Breast epithelium (tissue), 4 donors: ENCODE measurements at regions not wholly inside any gene's neighbourhood (a gene's known extent, or its start where the extent isn't known, plus 50 kb on each side); places are given as distances from the start of the nearest gene placed in this dataset.
"Not testable (repeated sequence)": the region's sequence is repeated elsewhere in the genome, so short reads cannot be mapped to it uniquely, and the experiment has no call there.

Experiments used
- DNase-seq, 2 donors: peaks; one replicate each; pipeline ENCODE4 v3.0.0-alpha.2; 2019; ENCODE audit warnings: low spot score in 2 of 2
- H3K27ac ChIP-seq, 2 donors: fragments of 200-600 bp; sonication (generic) in 1 of 2; one replicate each; pipeline ENCODE4 v1.5.1; 2016 to 2019; ENCODE audit warnings: mild to moderate bottlenecking in 1 of 2
- H3K27me3 ChIP-seq, 2 donors: fragments of 200-600 bp; sonication (generic) in 1 of 2; one replicate each; pipeline versions ENCODE4 v1.5.1 to v1.6.0; 2017 to 2019; ENCODE audit warnings: control low read depth in 1 of 2, mild to moderate bottlenecking in 1 of 2
- H3K36me3 ChIP-seq: fragments of 200-600 bp; one replicate; pipeline ENCODE4 v1.5.1; 2019
- H3K4me1 ChIP-seq, 2 donors: fragments of 200-600 bp; sonication (generic); one replicate each; pipeline ENCODE4 v1.5.1; 2016 to 2019; ENCODE audit warnings: control low read depth in 1 of 2
- H3K4me3 ChIP-seq, 3 donors: fragments of 200-600 bp; sonication (generic); 1 replicate in 2 of 3; 2 replicates in 1 of 3; pipeline ENCODE4 v1.5.1; 2016 to 2019; ENCODE audit warnings: mild to moderate bottlenecking in 3 of 3, moderate library complexity in 2 of 3
- H3K9me3 ChIP-seq, 2 donors: fragments of 200-600 bp; sonication (generic) in 1 of 2; one replicate each; pipeline ENCODE4 v1.5.1; 2016 to 2019; ENCODE audit warnings: control low read depth in 1 of 2
- CTCF ChIP-seq, 3 donors: fragments of 450-650 bp; IDR thresholded peaks; one replicate each; pipeline ENCODE4 v1.5.1; 2016 to 2017; ENCODE audit warnings: antibody characterized with exemption in 3 of 3, mild to moderate bottlenecking in 3 of 3, moderate library complexity in 3 of 3
- POLR2A ChIP-seq: fragments of 450-650 bp; IDR thresholded peaks from one replicate; pipeline ENCODE4 v1.6.1; 2016; ENCODE audit warnings: antibody characterized with exemption, mild to moderate bottlenecking, moderate library complexity
- POLR2AphosphoS5 ChIP-seq, 3 donors: sonication (generic); formaldehyde crosslinking; IDR thresholded peaks; one replicate each; pipeline ENCODE4 v1.6.1; 2017; ENCODE audit warnings: antibody characterized with exemption in 3 of 3
- intact Hi-C: fragments of 100-400 bp; cut with DNase I; formaldehyde crosslinking; loops from one replicate; pipeline ENCODE4 v1.15.1; 2023; ENCODE audit warnings: low total_unique reads

GRCh38 chr5:124981901-124982300 is 235.5 kb upstream of the ZNF608 start:
- TF ChIP-seq POLR2A (no peak), POLR2AphosphoS5 (IDR thresholded peaks at IDR 0.05) (no peak), CTCF (IDR thresholded peaks at IDR 0.05) (no peak)
- Histone ChIP-seq H3K36me3 (no peaks in the 10 kb centered on the region), H3K27ac (peak overlapping the region; percentile 52 to 73), H3K4me1 (peaks cover 0 to 8% of the 10 kb centered on the region in 2 donors), H3K9me3 (peaks cover 10 to 11% of the 10 kb centered on the region in 2 donors), H3K4me3 (no peak overlapping the region), H3K27me3 (no peaks in the 10 kb centered on the region)
- peak in 1 of 2 donors; percentile 45 for DNase-seq
- intact Hi-C loops: no loop called here

GRCh38 chr5:124986170-124986569 is 239.7 kb upstream of the ZNF608 start:
- H3K36me3 ChIP-seq: no peaks in the 10 kb centered on the region
- intact Hi-C loops: no loop called here
- H3K9me3 ChIP-seq: peaks cover 10 to 11% of the 10 kb centered on the region in 2 donors
- DNase-seq: no peak
- no peak overlapping the region for H3K4me3 ChIP-seq
- TF ChIP-seq POLR2A (no peak), POLR2AphosphoS5 (IDR thresholded peaks at IDR 0.05) (no peak)
- H3K27ac ChIP-seq: no peak overlapping the region
- H3K27me3 ChIP-seq: no peaks in the 10 kb centered on the region
- H3K4me1 ChIP-seq: no peaks in the 10 kb centered on the region

- H3K4me3 ChIP-seq: no peak overlapping the region
- H3K9me3 ChIP-seq: peaks cover 10 to 11% of the 10 kb centered on the region in 2 donors
- no peaks in the 10 kb centered on the region for H3K27me3 ChIP-seq
- H3K27ac ChIP-seq: no peak overlapping the region
- intact Hi-C loops: no loop called here
- H3K36me3 ChIP-seq: no peaks in the 10 kb centered on the region
- TF ChIP-seq CTCF (IDR thresholded peaks at IDR 0.05): no peak
- TF ChIP-seq POLR2AphosphoS5 (IDR thresholded peaks at IDR 0.05): no peak
- no peak for TF ChIP-seq POLR2A
- no peak for DNase-seq
- H3K4me1 ChIP-seq: no peaks in the 10 kb centered on the region
Observed at GRCh38 chr5:124986667-124987066, 240.2 kb upstream of the ZNF608 start.

GRCh38 chr5:124987786-124988185 is 241.3 kb upstream of the ZNF608 start:
- H3K9me3 ChIP-seq: peaks cover 10 to 11% of the 10 kb centered on the region in 2 donors
- H3K4me1 ChIP-seq, DNase-seq, H3K27me3 ChIP-seq, H3K4me3 ChIP-seq, H3K27ac ChIP-seq, H3K36me3 ChIP-seq, intact Hi-C loops: not testable (repeated sequence)

GRCh38 chr5:124990723-124991122 is 244.3 kb upstream of the ZNF608 start:
- Histone ChIP-seq H3K9me3 (no peaks in the 10 kb centered on the region), H3K4me1 (no peaks in the 10 kb centered on the region), H3K27me3 (no peaks in the 10 kb centered on the region), H3K27ac (no peak overlapping the region), H3K4me3 (no peak overlapping the region), H3K36me3 (no peaks in the 10 kb centered on the region)
- intact Hi-C loops: no loop called here
- TF ChIP-seq CTCF (IDR thresholded peaks at IDR 0.05) (no peak), POLR2A (no peak), POLR2AphosphoS5 (IDR thresholded peaks at IDR 0.05) (no peak)
- no peak for DNase-seq

- Histone ChIP-seq H3K9me3 (no peaks in the 10 kb centered on the region), H3K4me1 (no peaks in the 10 kb centered on the region), H3K27ac (no peak overlapping the region), H3K36me3 (no peaks in the 10 kb centered on the region), H3K27me3 (no peaks in the 10 kb centered on the region), H3K4me3 (no peak overlapping the region)
- TF ChIP-seq POLR2AphosphoS5 (IDR thresholded peaks at IDR 0.05) (no peak), POLR2A (no peak), CTCF (IDR thresholded peaks at IDR 0.05) (no peak)
- intact Hi-C loops: no loop called here
- DNase-seq: no peak
Observed at GRCh38 chr5:124995421-124995820, 249.0 kb upstream of the ZNF608 start.
